ENCODE measurements at regions not wholly inside any gene's neighbourhood (a gene's known extent, or its start where the extent isn't known, plus 50 kb on each side); places are given as distances from the start of the nearest gene placed in this dataset.

GRCh38 chr20:21014528-21014927, 91.6 kb downstream of the LINC00237 start:
- H3K4me1 ChIP-seq (ENCODE audit: low read length) = no peaks in the 10 kb centered on the region
- no peaks in the 10 kb centered on the region for H3K79me2 ChIP-seq (ENCODE audit: low read length)
- H3K4me3 ChIP-seq (ENCODE audit: low read length) = no peak overlapping the region
- H3K4me2 ChIP-seq (ENCODE audit: low read length) = no peak overlapping the region
- H3K9me3 ChIP-seq (ENCODE audit: insufficient read depth, low read length) = no peaks in the 10 kb centered on the region
- H3K27me3 ChIP-seq (ENCODE audit: low read depth, low read length) = peaks cover 29% of the 10 kb centered on the region; the same call in 1 of the 2 replicates
- no peak overlapping the region for H3K9ac ChIP-seq (ENCODE audit: low read length)
- no peaks in the 10 kb centered on the region for H3K36me3 ChIP-seq (replicated peaks; ENCODE audit: low read depth, low read length)
- H4K20me1 ChIP-seq (ENCODE audit: insufficient read depth, low read length) = no peaks in the 10 kb centered on the region
- H3K27ac ChIP-seq (ENCODE audit: low read length) = no peak overlapping the region
- no peak overlapping the region for H2AFZ ChIP-seq (ENCODE audit: low read depth, low read length)
- TF ChIP-seq EZH2phosphoT487 (IDR thresholded peaks at IDR 0.05; ENCODE audit: low read depth) = no peak
- TF ChIP-seq, protein P1, sequence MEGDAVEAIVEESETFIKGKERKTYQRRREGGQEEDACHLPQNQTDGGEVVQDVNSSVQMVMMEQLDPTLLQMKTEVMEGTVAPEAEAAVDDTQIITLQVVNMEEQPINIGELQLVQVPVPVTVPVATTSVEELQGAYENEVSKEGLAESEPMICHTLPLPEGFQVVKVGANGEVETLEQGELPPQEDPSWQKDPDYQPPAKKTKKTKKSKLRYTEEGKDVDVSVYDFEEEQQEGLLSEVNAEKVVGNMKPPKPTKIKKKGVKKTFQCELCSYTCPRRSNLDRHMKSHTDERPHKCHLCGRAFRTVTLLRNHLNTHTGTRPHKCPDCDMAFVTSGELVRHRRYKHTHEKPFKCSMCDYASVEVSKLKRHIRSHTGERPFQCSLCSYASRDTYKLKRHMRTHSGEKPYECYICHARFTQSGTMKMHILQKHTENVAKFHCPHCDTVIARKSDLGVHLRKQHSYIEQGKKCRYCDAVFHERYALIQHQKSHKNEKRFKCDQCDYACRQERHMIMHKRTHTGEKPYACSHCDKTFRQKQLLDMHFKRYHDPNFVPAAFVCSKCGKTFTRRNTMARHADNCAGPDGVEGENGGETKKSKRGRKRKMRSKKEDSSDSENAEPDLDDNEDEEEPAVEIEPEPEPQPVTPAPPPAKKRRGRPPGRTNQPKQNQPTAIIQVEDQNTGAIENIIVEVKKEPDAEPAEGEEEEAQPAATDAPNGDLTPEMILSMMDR (IDR thresholded peaks at IDR 0.05; ENCODE audit: low read depth, low read length) = no peak

DNA sequence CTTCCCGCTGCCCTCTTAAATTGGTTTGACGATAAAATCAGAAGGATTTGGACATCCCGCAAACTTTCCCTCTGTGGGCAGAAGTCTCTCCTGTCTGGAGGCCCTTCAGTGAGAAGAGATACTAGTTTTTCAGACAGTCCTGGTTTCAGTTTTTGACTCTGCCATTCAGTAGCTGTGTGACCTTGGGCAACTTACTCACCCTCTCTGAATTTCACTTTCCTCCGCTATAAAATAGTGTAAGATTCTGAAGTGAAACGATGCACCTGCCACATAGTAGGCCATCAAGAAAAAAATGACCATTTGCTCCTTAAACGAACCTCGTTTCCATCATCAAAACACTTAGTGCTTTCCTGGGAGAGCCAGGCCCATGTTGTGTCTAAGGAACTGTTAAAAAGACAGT, 97.2 kb downstream of the LINC00237 start:
- H3K27me3 ChIP-seq (ENCODE audit: low read depth, low read length) = peaks cover 14% of the 10 kb centered on the region; the same call in 1 of the 2 replicates
- H3K79me2 ChIP-seq (ENCODE audit: low read length) = no peaks in the 10 kb centered on the region
- no peaks in the 10 kb centered on the region for H4K20me1 ChIP-seq (ENCODE audit: insufficient read depth, low read length)
- H3K4me1 ChIP-seq (ENCODE audit: low read length) = no peaks in the 10 kb centered on the region
- H3K9me3 ChIP-seq (ENCODE audit: insufficient read depth, low read length) = no peaks in the 10 kb centered on the region
- no peak overlapping the region for H3K9ac ChIP-seq (ENCODE audit: low read length)
- H3K4me3 ChIP-seq (ENCODE audit: low read length) = no peak overlapping the region
- no peak overlapping the region for H3K27ac ChIP-seq (ENCODE audit: low read length)
- H2AFZ ChIP-seq (ENCODE audit: low read depth, low read length) = no peak overlapping the region
- TF ChIP-seq, protein P1 (IDR thresholded peaks at IDR 0.05; ENCODE audit: low read depth, low read length) = no peak
- no peak for TF ChIP-seq EZH2phosphoT487 (IDR thresholded peaks at IDR 0.05; ENCODE audit: low read depth)
- no peaks in the 10 kb centered on the region for H3K36me3 ChIP-seq (replicated peaks; ENCODE audit: low read depth, low read length)
- no peak overlapping the region for H3K4me2 ChIP-seq (ENCODE audit: low read length)

- no peaks in the 10 kb centered on the region for H3K4me1 ChIP-seq (ENCODE audit: low read length)
- H3K79me2 ChIP-seq (ENCODE audit: low read length) = no peaks in the 10 kb centered on the region
- no peaks in the 10 kb centered on the region for H4K20me1 ChIP-seq (ENCODE audit: insufficient read depth, low read length)
- no peak overlapping the region for H3K9ac ChIP-seq (ENCODE audit: low read length)
- H3K4me3 ChIP-seq (ENCODE audit: low read length) = no peak overlapping the region
- no peak overlapping the region for H3K4me2 ChIP-seq (ENCODE audit: low read length)
- no peak overlapping the region for H3K27ac ChIP-seq (ENCODE audit: low read length)
- TF ChIP-seq, protein P1 (IDR thresholded peaks at IDR 0.05; ENCODE audit: low read depth, low read length) = no peak
- no peak for TF ChIP-seq EZH2phosphoT487 (IDR thresholded peaks at IDR 0.05; ENCODE audit: low read depth)
- no peaks in the 10 kb centered on the region for H3K36me3 ChIP-seq (replicated peaks; ENCODE audit: low read depth, low read length)
- H3K9me3 ChIP-seq (ENCODE audit: insufficient read depth, low read length) = no peaks in the 10 kb centered on the region
- 0 out of 2 replicates have a peak, but pooled peaks cover 6% of the 10 kb centered on the region for H3K27me3 ChIP-seq (ENCODE audit: low read depth, low read length)
- no peak overlapping the region for H2AFZ ChIP-seq (ENCODE audit: low read depth, low read length)
Measured at GRCh38 chr20:21006611-21007010, 99.5 kb downstream of the LINC00237 start.

- peaks cover 17% of the 10 kb centered on the region for H3K27me3 ChIP-seq (ENCODE audit: low read depth, low read length)
- no peak overlapping the region for H3K4me3 ChIP-seq (ENCODE audit: low read length)
- no peaks in the 10 kb centered on the region for H3K79me2 ChIP-seq (ENCODE audit: low read length)
- H3K4me1 ChIP-seq (ENCODE audit: low read length) = no peaks in the 10 kb centered on the region
- no peak overlapping the region for H3K27ac ChIP-seq (ENCODE audit: low read length)
- H3K36me3 ChIP-seq (replicated peaks; ENCODE audit: low read depth, low read length) = no peaks in the 10 kb centered on the region
- H3K9ac ChIP-seq (ENCODE audit: low read length) = no peak overlapping the region
- no peaks in the 10 kb centered on the region for H3K9me3 ChIP-seq (ENCODE audit: insufficient read depth, low read length)
- no peak overlapping the region for H3K4me2 ChIP-seq (ENCODE audit: low read length)
- no peaks in the 10 kb centered on the region for H4K20me1 ChIP-seq (ENCODE audit: insufficient read depth, low read length)
- H2AFZ ChIP-seq (ENCODE audit: low read depth, low read length) = no peak overlapping the region
- TF ChIP-seq, protein P1 (IDR thresholded peaks at IDR 0.05; ENCODE audit: low read depth, low read length) = no peak
- no peak for TF ChIP-seq EZH2phosphoT487 (IDR thresholded peaks at IDR 0.05; ENCODE audit: low read depth)
Measured at GRCh38 chr20:21004386-21005076, 101.6 kb downstream of the LINC00237 start.
